CD14-positive monocyte (primary cell): ENCODE measurements at regions not wholly inside any gene's neighbourhood (a gene's known extent, or its start where the extent isn't known, plus 50 kb on each side); places are given as distances from the start of the nearest gene placed in this dataset.

Experiments used
- DNase-seq, 3 donors: peaks; one replicate each; pipeline ENCODE4 v3.0.0-alpha.2; 2011 to 2022
- H2AFZ ChIP-seq: 2 replicates; pipeline ENCODE4 v1.6.0; 2012; ENCODE audit warnings: mild to moderate bottlenecking, low read depth, low read length, inconsistent platforms; ENCODE audit not compliant: insufficient read depth, poor library complexity, severe bottlenecking
- H3K27ac ChIP-seq, 2 donors: 1 replicate in 1 of 2; 2 replicates in 1 of 2; pipeline ENCODE4 v1.5.1; 2012 to 2013; ENCODE audit warnings: low read length in 2 of 2, control low read depth in 1 of 2, inconsistent platforms in 1 of 2, low read depth in 1 of 2, mild to moderate bottlenecking in 1 of 2
- H3K27me3 ChIP-seq, 2 donors: one replicate each; pipeline versions ENCODE4 v1.6.0 to v1.6.1; 2011 to 2013; ENCODE audit warnings: low read length in 2 of 2; ENCODE audit not compliant: control insufficient read depth in 2 of 2, insufficient read depth in 2 of 2
- H3K36me3 ChIP-seq, 2 donors: replicated peaks in 1 of 2; 1 replicate in 1 of 2; 2 replicates in 1 of 2; pipeline versions ENCODE4 v1.5.1 to v1.6.1; 2012 to 2013; ENCODE audit warnings: low read length in 2 of 2, control low read depth in 1 of 2, inconsistent platforms in 1 of 2, mild to moderate bottlenecking in 1 of 2; ENCODE audit not compliant: insufficient read depth in 2 of 2, control insufficient read depth in 1 of 2
- H3K4me1 ChIP-seq, 2 donors: 1 replicate in 1 of 2; 2 replicates in 1 of 2; pipeline versions ENCODE4 v1.5.1 to v1.6.1; 2012 to 2013; ENCODE audit warnings: low read length in 2 of 2, control low read depth in 1 of 2, inconsistent platforms in 1 of 2, mild to moderate bottlenecking in 1 of 2, moderate library complexity in 1 of 2; ENCODE audit not compliant: insufficient read depth in 2 of 2, control insufficient read depth in 1 of 2
- H3K4me2 ChIP-seq: replicated peaks from 2 replicates; pipeline ENCODE3; 2012; ENCODE audit warnings: low read length, moderate library complexity, mild to moderate bottlenecking; ENCODE audit not compliant: poor library complexity, severe bottlenecking; ENCODE audit errors: extremely low read depth
- H3K4me3 ChIP-seq, 3 experiments: fragments of 200-600 bp in 1 of 3; sonication (generic) in 1 of 3; replicated peaks in 1 of 3; 1 replicate in 2 of 3; 2 replicates in 1 of 3; pipeline ENCODE4 v1.5.1; 2011 to 2013; ENCODE audit warnings: low read length in 3 of 3, mild to moderate bottlenecking in 3 of 3, control low read depth in 2 of 3, low read depth in 2 of 3, inconsistent platforms in 1 of 3, moderate library complexity in 1 of 3
- H3K79me2 ChIP-seq: 2 replicates; pipeline ENCODE4 v1.6.0; 2012; ENCODE audit warnings: mild to moderate bottlenecking, control low read depth, inconsistent platforms, low read length, moderate library complexity; ENCODE audit not compliant: insufficient read depth
- H3K9ac ChIP-seq: 2 replicates; pipeline ENCODE4 v1.6.0; 2017; ENCODE audit warnings: low read length, mild to moderate bottlenecking; ENCODE audit not compliant: insufficient read depth, poor library complexity, severe bottlenecking
- H3K9me3 ChIP-seq, 2 donors: replicated peaks in 1 of 2; 1 replicate in 1 of 2; 2 replicates in 1 of 2; pipeline versions ENCODE4 v1.5.1 to v1.6.1; 2012 to 2013; ENCODE audit warnings: low read length in 2 of 2, control low read depth in 1 of 2; ENCODE audit not compliant: control insufficient read depth in 1 of 2, insufficient read depth in 1 of 2
- H4K20me1 ChIP-seq: 2 replicates; pipeline ENCODE4 v1.6.0; 2012; ENCODE audit warnings: mild to moderate bottlenecking, low read length, control low read depth, moderate library complexity; ENCODE audit not compliant: insufficient read depth
- H3K27ac Mint-ChIP-seq, 7 donors: one replicate each; pipeline ENCODE4 v1.8.0; 2020; ENCODE audit warnings: mild to moderate bottlenecking in 7 of 7, mixed read lengths in 7 of 7, moderate library complexity in 6 of 7, inconsistent platforms in 2 of 7
- H3K27me3 Mint-ChIP-seq, 3 donors: one replicate each; pipeline ENCODE4 v1.8.0; 2021 to 2022; ENCODE audit warnings: low read depth in 3 of 3, mild to moderate bottlenecking in 3 of 3, mixed read lengths in 3 of 3, moderate library complexity in 3 of 3, inconsistent platforms in 1 of 3
- H3K36me3 Mint-ChIP-seq, 2 donors: one replicate each; pipeline ENCODE4 v1.8.0; 2020; ENCODE audit warnings: mixed read lengths in 2 of 2, inconsistent platforms in 1 of 2, mild to moderate bottlenecking in 1 of 2
- H3K4me1 Mint-ChIP-seq: one replicate; pipeline ENCODE4 v1.8.0; 2020; ENCODE audit warnings: mild to moderate bottlenecking, mixed read lengths
- H3K4me3 Mint-ChIP-seq, 2 donors: one replicate each; pipeline ENCODE4 v1.8.0; 2020; ENCODE audit warnings: mild to moderate bottlenecking in 2 of 2, mixed read lengths in 2 of 2, moderate library complexity in 1 of 2
- H3K9me3 Mint-ChIP-seq, 7 donors: one replicate each; pipeline ENCODE4 v1.8.0; 2020 to 2022; ENCODE audit warnings: mixed read lengths in 7 of 7, mild to moderate bottlenecking in 6 of 7, moderate library complexity in 6 of 7, inconsistent platforms in 2 of 7
- CTCF ChIP-seq: fragments of 200-600 bp; IDR thresholded peaks from one replicate; pipeline ENCODE4 v1.8.0; 2022; ENCODE audit warnings: antibody characterized with exemption, mild to moderate bottlenecking
- WGBS: methylation state at CpG from one replicate; pipeline ENCODE4 v1.1.5; 2013; ENCODE audit warnings: missing lambda C conversion rate; ENCODE audit not compliant: insufficient coverage; 5-methylcytosine and 5-hydroxymethylcytosine counted together
- intact Hi-C, 2 donors: fragments of 100-400 bp; cut with micrococcal nuclease; formaldehyde crosslinking; loops; one replicate each; pipeline versions ENCODE4 v1.15.0 to v1.15.1; 2023

DNA sequence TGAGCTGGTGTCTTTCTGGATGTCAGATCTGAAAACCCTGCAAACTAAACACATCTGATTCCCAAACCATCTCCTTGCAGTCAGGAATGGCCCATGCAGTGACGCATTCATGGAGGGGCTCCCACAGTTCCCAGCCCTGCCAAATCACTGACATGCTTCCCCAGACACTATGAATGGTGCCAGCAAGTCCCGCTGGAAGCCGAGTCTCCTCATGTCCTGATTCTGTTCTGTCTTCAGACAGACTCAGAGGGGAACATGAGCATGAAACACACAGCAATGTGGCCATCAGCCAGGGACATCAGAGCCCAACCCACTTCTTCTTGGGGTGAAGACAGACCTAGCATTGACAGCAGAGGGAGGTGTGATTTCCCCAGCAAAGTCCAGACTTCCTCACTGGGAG is 83.7 kb downstream of the TTC32 start:
- H3K36me3 ChIP-seq, result no peaks in the 10 kb centered on the region
- H3K4me1 ChIP-seq, result no peaks in the 10 kb centered on the region
- H3K79me2 ChIP-seq, result no peaks in the 10 kb centered on the region
- H4K20me1 ChIP-seq, result no peaks in the 10 kb centered on the region
- no peaks in the 10 kb centered on the region for H3K4me1 Mint-ChIP-seq
- no peaks in the 10 kb centered on the region for H3K36me3 Mint-ChIP-seq
- H3K9me3 Mint-ChIP-seq, result peaks cover 0 to 5% (median 2%) of the 10 kb centered on the region in 7 donors
- H3K27ac ChIP-seq, result no peak overlapping the region
- no peak for TF ChIP-seq CTCF
- H3K27me3 ChIP-seq, result no peaks in the 10 kb centered on the region
- no peak overlapping the region for H3K9ac ChIP-seq
- WGBS, result 93% methylated on average over 3 of the region's 3 CpGs
- DNase-seq, result no peak
- H2AFZ ChIP-seq, result no peak overlapping the region
- no peak overlapping the region for H3K4me3 Mint-ChIP-seq
- intact Hi-C loops, result no loop called here
- no peak overlapping the region for H3K4me3 ChIP-seq
- peaks cover 0 to 9% (median 2%) of the 10 kb centered on the region in 3 donors for H3K27me3 Mint-ChIP-seq
- H3K27ac Mint-ChIP-seq, result peak overlapping the region in 1 of 7 donors; percentile 6
- no peak overlapping the region for H3K4me2 ChIP-seq
- no peaks in the 10 kb centered on the region for H3K9me3 ChIP-seq

DNA sequence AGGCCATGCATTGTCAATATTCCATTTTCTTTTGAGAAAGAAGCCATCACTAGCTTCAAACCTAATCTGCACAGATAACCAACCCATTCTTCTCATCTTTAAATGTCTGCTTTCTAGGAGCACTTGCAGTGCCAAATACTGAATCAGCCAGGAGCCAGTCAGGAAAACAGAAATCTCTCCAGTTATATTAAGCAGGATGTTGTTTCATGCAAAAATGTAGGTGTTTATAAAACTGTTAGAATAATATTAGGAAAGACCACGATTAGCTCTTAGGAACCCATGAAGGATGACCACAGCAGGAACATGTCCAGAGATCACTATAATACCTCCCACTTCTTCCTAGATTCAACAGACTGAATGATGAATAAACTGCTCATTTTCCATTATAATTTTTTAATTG is 86.0 kb downstream of the TTC32 start:
- Mint-ChIP-seq H3K4me1 (no peaks in the 10 kb centered on the region), H3K4me3 (no peak overlapping the region), H3K9me3 (peaks cover 0 to 5% (median 2%) of the 10 kb centered on the region in 7 donors), H3K27me3 (peaks cover 0 to 7% (median 4%) of the 10 kb centered on the region in 3 donors), H3K36me3 (no peaks in the 10 kb centered on the region), H3K27ac (no peak overlapping the region)
- H3K9ac ChIP-seq, result no peak overlapping the region
- H4K20me1 ChIP-seq, result no peaks in the 10 kb centered on the region
- no peaks in the 10 kb centered on the region for H3K4me1 ChIP-seq
- no peaks in the 10 kb centered on the region for H3K9me3 ChIP-seq
- no peak for TF ChIP-seq CTCF
- no peaks in the 10 kb centered on the region for H3K36me3 ChIP-seq
- intact Hi-C loops, result no loop called here
- no peak overlapping the region for H2AFZ ChIP-seq
- no peak overlapping the region for H3K4me3 ChIP-seq
- no peak overlapping the region for H3K27ac ChIP-seq
- H3K4me2 ChIP-seq, result no peak overlapping the region
- WGBS, result no CpG with 5 or more reads among the region's 1 CpG
- H3K79me2 ChIP-seq, result no peaks in the 10 kb centered on the region
- no peaks in the 10 kb centered on the region for H3K27me3 ChIP-seq
- no peak for DNase-seq
